PC-3 (cell line): ENCODE measurements at regions not wholly inside any gene's neighbourhood (a gene's known extent, or its start where the extent isn't known, plus 50 kb on each side); places are given as distances from the start of the nearest gene placed in this dataset.

Experiments used
- ATAC-seq: fragments of 200-7000 bp; cut with Tn5 transposase; 2 replicates; pipeline ENCODE4 v1.9.1; 2020; ENCODE audit warnings: mild to moderate bottlenecking, moderate library complexity
- BruUV-seq: library from RNA; stranded (reverse); fragments of 400-500 nt; replicated peaks from 2 replicates; lab custom pipeline; 2021; lab: Mats Ljungman, UMichigan
- CTCF ChIA-PET: fragments of 300-600 bp; sonication (Branson Sonifier 250); formaldehyde crosslinking; loops from one replicate; lab custom pipeline; 2022; ENCODE audit warnings: antibody characterized with exemption; lab: Charles Lee
- POLR2A ChIA-PET: fragments of 300-600 bp; sonication (Branson Sonifier 250); formaldehyde crosslinking; loops from one replicate; lab custom pipeline; 2022; ENCODE audit warnings: antibody characterized with exemption; ENCODE audit not compliant: unreplicated experiment; lab: Charles Lee
- DNase-seq: peaks from one replicate; pipeline ENCODE4 v3.0.0-alpha.2; 2015
- H2AFZ ChIP-seq: fragments of 300-600 bp; sonication (generic); 2 replicates; pipeline ENCODE4 v1.6.0; 2016; ENCODE audit warnings: antibody characterized with exemption, low read length
- H3F3A ChIP-seq: fragments of 300-600 bp; sonication (generic); one replicate; pipeline ENCODE4 v1.6.0; 2017; ENCODE audit warnings: antibody characterized with exemption, low read length, control low read depth, mild to moderate bottlenecking; ENCODE audit not compliant: unreplicated experiment
- H3K27ac ChIP-seq: fragments of 300-600 bp; sonication (generic); 2 replicates; pipeline ENCODE4 v1.5.1; 2016; ENCODE audit warnings: mild to moderate bottlenecking, low read length
- H3K27me3 ChIP-seq: fragments of 300-600 bp; sonication (generic); 2 replicates; pipeline ENCODE4 v1.6.1; 2016; ENCODE audit warnings: low read length, mixed read lengths
- H3K36me3 ChIP-seq: fragments of 300-600 bp; sonication (generic); 2 replicates; pipeline ENCODE4 v1.6.1; 2016; ENCODE audit warnings: low read depth, mixed run types, low read length, mixed read lengths
- H3K4me1 ChIP-seq: fragments of 300-600 bp; sonication (generic); 2 replicates; pipeline ENCODE4 v1.5.1; 2016; ENCODE audit warnings: low read length; ENCODE audit not compliant: insufficient read depth
- H3K4me2 ChIP-seq: fragments of 300-600 bp; sonication (generic); 2 replicates; pipeline ENCODE4 v1.6.0; 2016; ENCODE audit warnings: low read length
- H3K4me3 ChIP-seq: fragments of 300-600 bp; sonication (generic); 2 replicates; pipeline ENCODE4 v1.5.1; 2016; ENCODE audit warnings: mild to moderate bottlenecking, low read length, mixed read lengths
- H3K79me2 ChIP-seq: fragments of 300-600 bp; sonication (generic); 2 replicates; pipeline ENCODE4 v1.6.1; 2017; ENCODE audit warnings: low read length, mixed read lengths
- H3K9ac ChIP-seq: fragments of 300-600 bp; sonication (generic); 2 replicates; pipeline ENCODE4 v1.6.0; 2016; ENCODE audit warnings: mild to moderate bottlenecking, low read length
- H3K9me2 ChIP-seq: fragments of 300-600 bp; sonication (generic); replicated peaks from 2 replicates; pipeline ENCODE4 v1.6.1; 2016; ENCODE audit warnings: mixed run types, low read length, mixed read lengths
- H3K9me3 ChIP-seq: fragments of 300-600 bp; sonication (generic); 2 replicates; pipeline ENCODE4 v1.6.1; 2016; ENCODE audit warnings: low read length, mixed read lengths
- H4K20me1 ChIP-seq: fragments of 300-600 bp; sonication (generic); 2 replicates; pipeline ENCODE4 v1.6.1; 2016; ENCODE audit warnings: low read length, mixed read lengths
- CTCF ChIP-seq: fragments of 300-600 bp; sonication (generic); conservative IDR thresholded peaks from 2 replicates; pipeline ENCODE4 v1.5.1; 2017; ENCODE audit warnings: antibody characterized with exemption, low read depth, mild to moderate bottlenecking, low read length
- EZH2 ChIP-seq: fragments of 300-600 bp; sonication (generic); IDR thresholded peaks from one replicate; pipeline ENCODE4 v1.6.1; 2017; ENCODE audit warnings: antibody characterized with exemption, mild to moderate bottlenecking, low read length; ENCODE audit not compliant: unreplicated experiment
- EZH2phosphoT487 ChIP-seq: fragments of 300-600 bp; sonication (generic); IDR thresholded peaks from 2 replicates; pipeline ENCODE4 v1.6.1; 2018; ENCODE audit warnings: mild to moderate bottlenecking, antibody characterized with exemption, low read length, borderline replicate concordance
- intact Hi-C: fragments of 100-400 bp; cut with micrococcal nuclease; formaldehyde crosslinking; loops from 2 replicates; pipeline ENCODE4 v1.9.0; 2023

DNA sequence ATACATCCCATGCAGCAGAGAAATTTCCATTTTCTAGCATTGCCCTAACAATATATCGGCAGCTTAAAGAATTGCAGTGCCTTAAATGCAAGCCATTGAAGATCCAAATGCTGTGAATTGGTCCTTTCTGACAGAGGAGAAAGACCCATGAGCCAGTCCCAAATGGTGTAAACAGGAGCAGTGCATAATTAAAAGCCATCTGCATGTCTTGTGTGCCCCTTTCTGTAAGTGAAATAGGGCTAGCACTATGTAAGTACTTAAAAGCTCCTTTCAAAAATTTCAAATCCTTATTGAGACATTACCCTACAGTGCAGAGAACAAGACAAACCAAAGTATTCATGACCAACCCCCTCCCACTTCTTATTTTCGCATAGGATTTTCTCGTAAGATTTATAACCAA is 108.7 kb upstream of the LCORL start:
- Histone ChIP-seq H3K36me3 (no peaks in the 10 kb centered on the region), H3K27me3 (no peaks in the 10 kb centered on the region), H3F3A (no peaks in the 10 kb centered on the region), H3K27ac (no peak overlapping the region), H3K4me2 (no peak overlapping the region), H3K9me3 (no peaks in the 10 kb centered on the region), H3K9me2 (no peaks in the 10 kb centered on the region), H4K20me1 (no peaks in the 10 kb centered on the region), H3K4me1 (no peaks in the 10 kb centered on the region), H3K4me3 (no peak overlapping the region), H3K9ac (no peak overlapping the region), H3K79me2 (no peaks in the 10 kb centered on the region), H2AFZ (no peak overlapping the region)
- ATAC-seq (no peak), DNase-seq (no peak)
- no peak for TF ChIP-seq CTCF
- TF ChIP-seq EZH2 = no peak
- TF ChIP-seq EZH2phosphoT487 = no peak
- CTCF ChIA-PET = no interaction called here
- POLR2A ChIA-PET = no interaction called here
- intact Hi-C loops = no loop called here
- no TSS peak for BruUV-seq

DNA sequence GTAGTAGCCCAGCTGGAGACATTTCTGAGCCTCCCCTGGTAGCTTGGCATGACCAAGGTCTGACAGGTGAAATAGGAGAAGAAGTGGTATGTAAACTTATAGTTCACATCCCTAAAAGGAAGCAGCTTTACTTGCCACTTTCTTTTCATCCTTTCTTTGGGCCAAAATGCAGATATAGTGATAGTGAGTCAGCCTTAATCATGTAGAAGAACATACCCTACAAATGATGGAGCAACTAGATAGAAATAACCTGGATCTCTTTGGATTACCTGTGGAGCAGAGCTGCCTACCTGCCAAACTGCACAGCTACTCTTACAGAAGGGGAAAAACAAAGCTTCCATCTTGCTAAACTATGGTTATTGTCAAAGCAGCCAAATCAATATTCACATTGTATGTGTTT is 106.7 kb upstream of the LCORL start:
- Histone ChIP-seq H3K4me2 (no peak overlapping the region), H3K4me3 (no peak overlapping the region), H3K9ac (no peak overlapping the region), H3K36me3 (no peaks in the 10 kb centered on the region), H3K27me3 (no peaks in the 10 kb centered on the region), H4K20me1 (no peaks in the 10 kb centered on the region), H3F3A (no peaks in the 10 kb centered on the region), H3K9me2 (no peaks in the 10 kb centered on the region), H2AFZ (no peak overlapping the region), H3K79me2 (no peaks in the 10 kb centered on the region), H3K9me3 (no peaks in the 10 kb centered on the region), H3K4me1 (no peaks in the 10 kb centered on the region), H3K27ac (no peak overlapping the region)
- intact Hi-C loops = no loop called here
- BruUV-seq = no TSS peak
- DNase-seq = no peak
- ChIA-PET POLR2A (no interaction called here), CTCF (no interaction called here)
- ATAC-seq = no peak
- no peak for TF ChIP-seq EZH2
- TF ChIP-seq CTCF = no peak
- TF ChIP-seq EZH2phosphoT487 = no peak

DNA sequence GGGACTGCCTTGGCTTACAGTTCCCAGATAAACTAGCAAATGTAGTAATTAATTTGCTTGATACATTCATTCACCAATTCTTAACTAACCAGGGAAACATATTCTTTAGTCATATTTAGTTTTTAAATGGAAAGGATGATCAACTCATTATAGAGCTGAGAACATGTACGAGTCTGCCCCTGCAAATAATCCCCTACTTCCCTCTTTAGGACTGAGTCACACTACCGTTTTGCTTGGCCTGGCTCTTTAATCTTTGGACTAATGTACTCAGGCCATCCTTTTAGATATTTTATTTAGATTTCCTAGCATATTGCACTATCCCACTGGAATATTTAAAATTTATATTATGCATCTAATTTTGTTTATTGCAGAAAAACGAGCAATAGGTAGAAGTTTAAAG is 105.5 kb upstream of the LCORL start:
- CTCF ChIA-PET = no interaction called here
- TF ChIP-seq EZH2 (no peak), EZH2phosphoT487 (no peak), CTCF (no peak)
- POLR2A ChIA-PET = no interaction called here
- no peak overlapping the region for H3K9ac ChIP-seq
- DNase-seq = no peak
- ATAC-seq = no peak
- H3K9me2 ChIP-seq = no peaks in the 10 kb centered on the region
- no peaks in the 10 kb centered on the region for H3K9me3 ChIP-seq
- no peak overlapping the region for H3K27ac ChIP-seq
- H3K36me3 ChIP-seq = no peaks in the 10 kb centered on the region
- no peaks in the 10 kb centered on the region for H3F3A ChIP-seq
- no peaks in the 10 kb centered on the region for H3K4me1 ChIP-seq
- intact Hi-C loops = no loop called here
- no peak overlapping the region for H3K4me3 ChIP-seq
- no peak overlapping the region for H3K4me2 ChIP-seq
- BruUV-seq = no TSS peak
- H2AFZ ChIP-seq = no peak overlapping the region
- H3K79me2 ChIP-seq = no peaks in the 10 kb centered on the region
- H3K27me3 ChIP-seq = no peaks in the 10 kb centered on the region
- no peaks in the 10 kb centered on the region for H4K20me1 ChIP-seq
